ENCODE measurements at regions not wholly inside any gene's neighbourhood (a gene's known extent, or its start where the extent isn't known, plus 50 kb on each side); places are given as distances from the start of the nearest gene placed in this dataset.

GRCh38 chr2:174697255-174697654 lies 67.0 kb downstream of the CHRNA1 start:
- DNase-seq (peak; percentile 66), ATAC-seq (peak; percentile 92)
- Mint-ChIP-seq H3K36me3 (ENCODE audit: low read depth) (no peaks in the 10 kb centered on the region), H3K9me3 (no peaks in the 10 kb centered on the region), H3K4me1 (no peaks in the 10 kb centered on the region), H3K27ac (no peak overlapping the region), H3K4me3 (no peak overlapping the region), H3K27me3 (peaks cover 3% of the 10 kb centered on the region)

- no peak overlapping the region for H3K4me3 Mint-ChIP-seq
Observed at GRCh38 chr2:174694920-174695319, 69.4 kb downstream of the CHRNA1 start.

GRCh38 chr2:174694196-174694878 lies 69.9 kb downstream of the CHRNA1 start:
- DNase-seq (no peak), ATAC-seq (no peak)
- Mint-ChIP-seq H3K4me1 (no peaks in the 10 kb centered on the region), H3K36me3 (ENCODE audit: low read depth) (no peaks in the 10 kb centered on the region), H3K27me3 (peaks cover 1% of the 10 kb centered on the region), H3K27ac (no peak overlapping the region), H3K4me3 (no peak overlapping the region), H3K9me3 (no peaks in the 10 kb centered on the region)

More at GRCh38 chr2:174694920-174695319, 69.4 kb downstream of the CHRNA1 start:
- Mint-ChIP-seq H3K4me1 (no peaks in the 10 kb centered on the region), H3K27ac (no peak overlapping the region), H3K9me3 (no peaks in the 10 kb centered on the region), H3K36me3 (ENCODE audit: low read depth) (no peaks in the 10 kb centered on the region), H3K27me3 (peaks cover 1% of the 10 kb centered on the region)
- DNase-seq = no peak
- no peak for ATAC-seq

- H3K4me3 Mint-ChIP-seq = no peak overlapping the region
- no peaks in the 10 kb centered on the region for H3K4me1 Mint-ChIP-seq
- peaks cover 1% of the 10 kb centered on the region for H3K27me3 Mint-ChIP-seq
- no peaks in the 10 kb centered on the region for H3K36me3 Mint-ChIP-seq (ENCODE audit: low read depth)
- no peak for DNase-seq
- no peak for ATAC-seq
- H3K27ac Mint-ChIP-seq = no peak overlapping the region
- no peaks in the 10 kb centered on the region for H3K9me3 Mint-ChIP-seq
Observed at GRCh38 chr2:174693344-174693743, 70.9 kb downstream of the CHRNA1 start.

- Mint-ChIP-seq H3K4me1 (peaks cover 6% of the 10 kb centered on the region), H3K36me3 (ENCODE audit: low read depth) (no peaks in the 10 kb centered on the region), H3K4me3 (no peak overlapping the region), H3K27ac (no peak overlapping the region), H3K27me3 (peaks cover 1% of the 10 kb centered on the region), H3K9me3 (no peaks in the 10 kb centered on the region)
- DNase-seq (no peak), ATAC-seq (no peak)
Observed at GRCh38 chr2:174692256-174692919, 71.9 kb downstream of the CHRNA1 start.

GRCh38 chr2:174691201-174691779 lies 73.0 kb downstream of the CHRNA1 start:
- Mint-ChIP-seq H3K27ac (no peak overlapping the region), H3K36me3 (ENCODE audit: low read depth) (no peaks in the 10 kb centered on the region), H3K27me3 (no peaks in the 10 kb centered on the region), H3K4me3 (no peak overlapping the region), H3K4me1 (peaks cover 12% of the 10 kb centered on the region), H3K9me3 (no peaks in the 10 kb centered on the region)
- no peak for ATAC-seq
- DNase-seq = no peak

- Mint-ChIP-seq H3K27ac (no peak overlapping the region), H3K4me3 (no peak overlapping the region), H3K27me3 (peaks cover 2% of the 10 kb centered on the region), H3K4me1 (peaks cover 18% of the 10 kb centered on the region), H3K36me3 (ENCODE audit: low read depth) (no peaks in the 10 kb centered on the region), H3K9me3 (no peaks in the 10 kb centered on the region)
- no peak for DNase-seq
- ATAC-seq = no peak
Observed at GRCh38 chr2:174690026-174690425, 74.2 kb downstream of the CHRNA1 start.

GRCh38 chr2:174688079-174688478 lies 76.2 kb downstream of the CHRNA1 start:
- no peak for DNase-seq
- ATAC-seq = peak; percentile 40
- Mint-ChIP-seq H3K4me1 (peaks cover 32% of the 10 kb centered on the region), H3K36me3 (ENCODE audit: low read depth) (no peaks in the 10 kb centered on the region), H3K27me3 (peaks cover 2% of the 10 kb centered on the region), H3K9me3 (no peaks in the 10 kb centered on the region), H3K27ac (no peak overlapping the region), H3K4me3 (no peak overlapping the region)

GRCh38 chr2:174686430-174686829 lies 77.8 kb downstream of the CHRNA1 start:
- no peak overlapping the region for H3K4me3 Mint-ChIP-seq
- H3K9me3 Mint-ChIP-seq = no peaks in the 10 kb centered on the region
- H3K4me1 Mint-ChIP-seq = peaks cover 38% of the 10 kb centered on the region
- no peak for DNase-seq
- H3K27ac Mint-ChIP-seq = no peak overlapping the region
- H3K36me3 Mint-ChIP-seq (ENCODE audit: low read depth) = no peaks in the 10 kb centered on the region
- ATAC-seq = no peak
- H3K27me3 Mint-ChIP-seq = peaks cover 2% of the 10 kb centered on the region

GRCh38 chr2:174683392-174683759 lies 80.9 kb downstream of the CHRNA1 start:
- H3K4me1 Mint-ChIP-seq = peaks cover 66% of the 10 kb centered on the region
- peak overlapping the region; percentile 83 for H3K4me3 Mint-ChIP-seq
- peaks cover 5% of the 10 kb centered on the region for H3K36me3 Mint-ChIP-seq (ENCODE audit: low read depth)
- H3K27ac Mint-ChIP-seq = peak overlapping the region; percentile 91
- peaks cover 2% of the 10 kb centered on the region for H3K27me3 Mint-ChIP-seq
- ATAC-seq (no peak), DNase-seq (peak; percentile 29)
- H3K9me3 Mint-ChIP-seq = no peaks in the 10 kb centered on the region

GRCh38 chr2:174682578-174683391 lies 81.5 kb downstream of the CHRNA1 start:
- peaks cover 66% of the 10 kb centered on the region for H3K4me1 Mint-ChIP-seq
- H3K9me3 Mint-ChIP-seq = no peaks in the 10 kb centered on the region
- H3K27ac Mint-ChIP-seq = peak overlapping the region; percentile 91
- DNase-seq (peak; percentile 62), ATAC-seq (peak; percentile 68)
- peak overlapping the region; percentile 83 for H3K4me3 Mint-ChIP-seq
- peaks cover 5% of the 10 kb centered on the region for H3K36me3 Mint-ChIP-seq (ENCODE audit: low read depth)
- peaks cover 2% of the 10 kb centered on the region for H3K27me3 Mint-ChIP-seq

GRCh38 chr2:174682007-174682577 lies 82.2 kb downstream of the CHRNA1 start:
- Mint-ChIP-seq H3K36me3 (ENCODE audit: low read depth) (peaks cover 5% of the 10 kb centered on the region), H3K9me3 (no peaks in the 10 kb centered on the region), H3K4me3 (peak overlapping the region; percentile 80), H3K27ac (peak overlapping the region; percentile 67), H3K27me3 (peaks cover 2% of the 10 kb centered on the region), H3K4me1 (peaks cover 72% of the 10 kb centered on the region)
- ATAC-seq = peak; percentile 47
- DNase-seq = peak; percentile 58

- H3K27me3 Mint-ChIP-seq = peaks cover 2% of the 10 kb centered on the region
- H3K4me1 Mint-ChIP-seq = peaks cover 69% of the 10 kb centered on the region
- H3K36me3 Mint-ChIP-seq (ENCODE audit: low read depth) = peaks cover 13% of the 10 kb centered on the region
- H3K27ac Mint-ChIP-seq = peak overlapping the region; percentile 67
- ATAC-seq = no peak
- DNase-seq = no peak
- H3K9me3 Mint-ChIP-seq = no peaks in the 10 kb centered on the region
- H3K4me3 Mint-ChIP-seq = peak overlapping the region; percentile 80
Observed at GRCh38 chr2:174681099-174682006, 82.9 kb downstream of the CHRNA1 start.
